PC-3 (cell line): ENCODE measurements at regions not wholly inside any gene's neighbourhood (a gene's known extent, or its start where the extent isn't known, plus 50 kb on each side); places are given as distances from the start of the nearest gene placed in this dataset.

Experiments
- ATAC-seq: fragments of 200-7000 bp; cut with Tn5 transposase; 2 replicates; pipeline ENCODE4 v1.9.1; 2020; ENCODE audit warnings: mild to moderate bottlenecking, moderate library complexity
- BruUV-seq: library from RNA; stranded (reverse); fragments of 400-500 nt; replicated peaks from 2 replicates; lab custom pipeline; 2021; lab: Mats Ljungman, UMichigan
- CTCF ChIA-PET: fragments of 300-600 bp; sonication (Branson Sonifier 250); formaldehyde crosslinking; loops from one replicate; lab custom pipeline; 2022; ENCODE audit warnings: antibody characterized with exemption; lab: Charles Lee
- POLR2A ChIA-PET: fragments of 300-600 bp; sonication (Branson Sonifier 250); formaldehyde crosslinking; loops from one replicate; lab custom pipeline; 2022; ENCODE audit warnings: antibody characterized with exemption; ENCODE audit not compliant: unreplicated experiment; lab: Charles Lee
- DNase-seq: peaks from one replicate; pipeline ENCODE4 v3.0.0-alpha.2; 2015
- H2AFZ ChIP-seq: fragments of 300-600 bp; sonication (generic); 2 replicates; pipeline ENCODE4 v1.6.0; 2016; ENCODE audit warnings: antibody characterized with exemption, low read length
- H3F3A ChIP-seq: fragments of 300-600 bp; sonication (generic); one replicate; pipeline ENCODE4 v1.6.0; 2017; ENCODE audit warnings: antibody characterized with exemption, low read length, control low read depth, mild to moderate bottlenecking; ENCODE audit not compliant: unreplicated experiment
- H3K27ac ChIP-seq: fragments of 300-600 bp; sonication (generic); 2 replicates; pipeline ENCODE4 v1.5.1; 2016; ENCODE audit warnings: mild to moderate bottlenecking, low read length
- H3K27me3 ChIP-seq: fragments of 300-600 bp; sonication (generic); 2 replicates; pipeline ENCODE4 v1.6.1; 2016; ENCODE audit warnings: low read length, mixed read lengths
- H3K36me3 ChIP-seq: fragments of 300-600 bp; sonication (generic); 2 replicates; pipeline ENCODE4 v1.6.1; 2016; ENCODE audit warnings: low read depth, mixed run types, low read length, mixed read lengths
- H3K4me1 ChIP-seq: fragments of 300-600 bp; sonication (generic); 2 replicates; pipeline ENCODE4 v1.5.1; 2016; ENCODE audit warnings: low read length; ENCODE audit not compliant: insufficient read depth
- H3K4me2 ChIP-seq: fragments of 300-600 bp; sonication (generic); 2 replicates; pipeline ENCODE4 v1.6.0; 2016; ENCODE audit warnings: low read length
- H3K4me3 ChIP-seq: fragments of 300-600 bp; sonication (generic); 2 replicates; pipeline ENCODE4 v1.5.1; 2016; ENCODE audit warnings: mild to moderate bottlenecking, low read length, mixed read lengths
- H3K79me2 ChIP-seq: fragments of 300-600 bp; sonication (generic); 2 replicates; pipeline ENCODE4 v1.6.1; 2017; ENCODE audit warnings: low read length, mixed read lengths
- H3K9ac ChIP-seq: fragments of 300-600 bp; sonication (generic); 2 replicates; pipeline ENCODE4 v1.6.0; 2016; ENCODE audit warnings: mild to moderate bottlenecking, low read length
- H3K9me2 ChIP-seq: fragments of 300-600 bp; sonication (generic); replicated peaks from 2 replicates; pipeline ENCODE4 v1.6.1; 2016; ENCODE audit warnings: mixed run types, low read length, mixed read lengths
- H3K9me3 ChIP-seq: fragments of 300-600 bp; sonication (generic); 2 replicates; pipeline ENCODE4 v1.6.1; 2016; ENCODE audit warnings: low read length, mixed read lengths
- H4K20me1 ChIP-seq: fragments of 300-600 bp; sonication (generic); 2 replicates; pipeline ENCODE4 v1.6.1; 2016; ENCODE audit warnings: low read length, mixed read lengths
- CTCF ChIP-seq: fragments of 300-600 bp; sonication (generic); conservative IDR thresholded peaks from 2 replicates; pipeline ENCODE4 v1.5.1; 2017; ENCODE audit warnings: antibody characterized with exemption, low read depth, mild to moderate bottlenecking, low read length
- EZH2 ChIP-seq: fragments of 300-600 bp; sonication (generic); IDR thresholded peaks from one replicate; pipeline ENCODE4 v1.6.1; 2017; ENCODE audit warnings: antibody characterized with exemption, mild to moderate bottlenecking, low read length; ENCODE audit not compliant: unreplicated experiment
- EZH2phosphoT487 ChIP-seq: fragments of 300-600 bp; sonication (generic); IDR thresholded peaks from 2 replicates; pipeline ENCODE4 v1.6.1; 2018; ENCODE audit warnings: mild to moderate bottlenecking, antibody characterized with exemption, low read length, borderline replicate concordance
- intact Hi-C: fragments of 100-400 bp; cut with micrococcal nuclease; formaldehyde crosslinking; loops from 2 replicates; pipeline ENCODE4 v1.9.0; 2023

- no peaks in the 10 kb centered on the region for H3K36me3 ChIP-seq
- ChIA-PET CTCF (no interaction called here), POLR2A (no interaction called here)
- ATAC-seq (no peak), DNase-seq (no peak)
- BruUV-seq = no TSS peak
- no peak for TF ChIP-seq EZH2phosphoT487
- no peak for TF ChIP-seq CTCF
- TF ChIP-seq EZH2 = no peak
- intact Hi-C loops = no loop called here
- H3K9me2 ChIP-seq = no peaks in the 10 kb centered on the region
- no peak overlapping the region for H3K27ac ChIP-seq
- no peaks in the 10 kb centered on the region for H3K27me3 ChIP-seq
- peaks cover 5% of the 10 kb centered on the region; the same call in 1 of the 2 replicates for H3K9me3 ChIP-seq
- no peaks in the 10 kb centered on the region for H3F3A ChIP-seq
- H3K4me2 ChIP-seq = no peak overlapping the region
- H3K4me1 ChIP-seq = no peaks in the 10 kb centered on the region
- H3K79me2 ChIP-seq = no peaks in the 10 kb centered on the region
- no peak overlapping the region for H2AFZ ChIP-seq
- no peaks in the 10 kb centered on the region for H4K20me1 ChIP-seq
- H3K4me3 ChIP-seq = no peak overlapping the region
- no peak overlapping the region for H3K9ac ChIP-seq
These were observed 674.0 kb downstream of the MAT2B start for GRCh38 chr5:164179406-164179805.

GRCh38 chr5:164181604-164182003, 676.2 kb downstream of the MAT2B start:
- intact Hi-C loops = no loop called here
- Histone ChIP-seq H3K9ac (no peak overlapping the region), H3K27me3 (no peaks in the 10 kb centered on the region), H3K36me3 (no peaks in the 10 kb centered on the region), H4K20me1 (no peaks in the 10 kb centered on the region), H3K27ac (no peak overlapping the region), H3K9me2 (no peaks in the 10 kb centered on the region), H3K4me3 (no peak overlapping the region), H3K4me1 (no peaks in the 10 kb centered on the region), H3K79me2 (no peaks in the 10 kb centered on the region), H3K9me3 (no peaks in the 10 kb centered on the region), H3K4me2 (no peak overlapping the region), H2AFZ (no peak overlapping the region), H3F3A (no peaks in the 10 kb centered on the region)
- ATAC-seq = no peak
- CTCF ChIA-PET = no interaction called here
- TF ChIP-seq EZH2 = no peak
- no peak for TF ChIP-seq CTCF
- no peak for TF ChIP-seq EZH2phosphoT487
- no peak for DNase-seq
- POLR2A ChIA-PET = no interaction called here
- no TSS peak for BruUV-seq

DNA sequence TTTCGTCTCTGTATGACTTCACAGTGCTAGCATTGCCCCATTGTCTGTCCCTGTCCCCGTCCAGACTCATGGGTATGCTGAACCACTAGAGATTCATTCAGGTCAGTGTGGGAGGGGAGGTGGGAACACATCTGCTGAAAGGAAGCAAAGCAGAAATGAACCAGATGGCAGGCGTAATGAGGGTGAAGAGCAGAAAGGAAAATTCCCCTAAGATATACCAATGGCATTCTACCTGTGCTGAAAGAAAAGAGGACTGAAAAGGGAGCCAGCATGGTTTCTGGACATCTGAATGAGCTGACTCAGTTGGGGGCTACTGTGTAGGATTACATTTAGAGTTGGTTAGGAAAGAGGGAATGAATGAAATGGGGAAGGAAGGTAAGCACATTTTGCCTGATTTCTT, 678.7 kb downstream of the MAT2B start:
- BruUV-seq = no TSS peak
- POLR2A ChIA-PET = no interaction called here
- Histone ChIP-seq H4K20me1 (no peaks in the 10 kb centered on the region), H3K9ac (no peak overlapping the region), H3F3A (no peaks in the 10 kb centered on the region), H3K27me3 (no peaks in the 10 kb centered on the region), H3K4me1 (no peaks in the 10 kb centered on the region), H3K9me2 (no peaks in the 10 kb centered on the region), H3K79me2 (no peaks in the 10 kb centered on the region), H3K27ac (no peak overlapping the region), H3K9me3 (no peaks in the 10 kb centered on the region), H2AFZ (no peak overlapping the region), H3K36me3 (no peaks in the 10 kb centered on the region), H3K4me3 (no peak overlapping the region), H3K4me2 (no peak overlapping the region)
- TF ChIP-seq EZH2phosphoT487 (no peak), EZH2 (no peak), CTCF (no peak)
- CTCF ChIA-PET = no interaction called here
- DNase-seq (no peak), ATAC-seq (no peak)
- intact Hi-C loops = no loop called here
